ENCODE measurements at regions not wholly inside any gene's neighbourhood (a gene's known extent, or its start where the extent isn't known, plus 50 kb on each side); places are given as distances from the start of the nearest gene placed in this dataset.

GRCh38 chr9:86764221-86764624, 183.1 kb downstream of the GAS1 start:
- no peak for DNase-seq

GRCh38 chr9:86763791-86764190, 183.5 kb downstream of the GAS1 start:
- DNase-seq: no peak

- DNase-seq: no peak
These were observed 190.0 kb downstream of the GAS1 start for GRCh38 chr9:86757382-86757720.

- no peak for DNase-seq
These were observed 190.5 kb downstream of the GAS1 start for GRCh38 chr9:86756576-86757381.

GRCh38 chr9:86755561-86755941, 191.8 kb downstream of the GAS1 start:
- no peak for DNase-seq

GRCh38 chr9:86754581-86755560, 192.4 kb downstream of the GAS1 start:
- no peak for DNase-seq

GRCh38 chr9:86753836-86754235, 193.5 kb downstream of the GAS1 start:
- no peak for DNase-seq

- no peak for DNase-seq
These were observed 194.6 kb downstream of the GAS1 start for GRCh38 chr9:86752733-86753132.

- no peak for DNase-seq
These were observed 195.3 kb downstream of the GAS1 start for GRCh38 chr9:86751956-86752355.

- DNase-seq: no peak
These were observed 196.1 kb downstream of the GAS1 start for GRCh38 chr9:86751207-86751606.

GRCh38 chr9:86749894-86750255, 197.4 kb downstream of the GAS1 start:
- DNase-seq: no peak

- no peak for DNase-seq
These were observed 198.0 kb downstream of the GAS1 start for GRCh38 chr9:86749161-86749893.

- no peak for DNase-seq
These were observed 199.6 kb downstream of the GAS1 start for GRCh38 chr9:86747711-86748110.

GRCh38 chr9:86741311-86742208, 205.7 kb downstream of the GAS1 start:
- no peak for DNase-seq

- DNase-seq: no peak
These were observed 211.4 kb downstream of the GAS1 start for GRCh38 chr9:86735772-86736458.

- DNase-seq: no peak
These were observed 212.5 kb downstream of the GAS1 start for GRCh38 chr9:86734771-86735170.

GRCh38 chr9:86733929-86734328, 213.4 kb downstream of the GAS1 start:
- no peak for DNase-seq

- DNase-seq: no peak
These were observed 214.7 kb downstream of the GAS1 start for GRCh38 chr9:86732514-86733171.

- no peak for DNase-seq
These were observed 215.7 kb downstream of the GAS1 start for GRCh38 chr9:86731511-86732063.

Measured in right kidney (tissue), 1 donor.